ENCODE measurements at regions not wholly inside any gene's neighbourhood (a gene's known extent, or its start where the extent isn't known, plus 50 kb on each side); places are given as distances from the start of the nearest gene placed in this dataset.

DNA sequence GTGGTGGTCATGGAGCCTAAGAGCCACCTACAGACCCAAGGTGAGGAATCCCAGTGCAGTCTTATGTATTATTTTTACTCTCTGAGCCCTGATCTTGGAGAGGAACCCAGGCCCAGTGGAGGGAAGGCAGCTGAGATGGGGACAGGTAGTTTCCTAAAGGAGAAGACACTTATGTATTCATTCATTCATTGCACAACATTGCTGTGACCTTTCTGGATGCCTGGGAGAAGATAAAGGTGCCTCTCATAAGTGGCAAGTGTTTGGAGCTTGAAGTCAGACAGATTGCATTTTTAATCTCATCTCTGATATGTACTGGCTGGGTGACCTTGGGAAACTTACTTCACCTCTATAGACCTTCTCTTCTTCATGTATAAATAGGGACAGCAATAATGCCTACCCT lies 111.1 kb downstream of the CEBPB start:
- DNase-seq: no peak

GRCh38 chr20:50302341-50303057 lies 111.9 kb downstream of the CEBPB start:
- no peak for DNase-seq

DNA sequence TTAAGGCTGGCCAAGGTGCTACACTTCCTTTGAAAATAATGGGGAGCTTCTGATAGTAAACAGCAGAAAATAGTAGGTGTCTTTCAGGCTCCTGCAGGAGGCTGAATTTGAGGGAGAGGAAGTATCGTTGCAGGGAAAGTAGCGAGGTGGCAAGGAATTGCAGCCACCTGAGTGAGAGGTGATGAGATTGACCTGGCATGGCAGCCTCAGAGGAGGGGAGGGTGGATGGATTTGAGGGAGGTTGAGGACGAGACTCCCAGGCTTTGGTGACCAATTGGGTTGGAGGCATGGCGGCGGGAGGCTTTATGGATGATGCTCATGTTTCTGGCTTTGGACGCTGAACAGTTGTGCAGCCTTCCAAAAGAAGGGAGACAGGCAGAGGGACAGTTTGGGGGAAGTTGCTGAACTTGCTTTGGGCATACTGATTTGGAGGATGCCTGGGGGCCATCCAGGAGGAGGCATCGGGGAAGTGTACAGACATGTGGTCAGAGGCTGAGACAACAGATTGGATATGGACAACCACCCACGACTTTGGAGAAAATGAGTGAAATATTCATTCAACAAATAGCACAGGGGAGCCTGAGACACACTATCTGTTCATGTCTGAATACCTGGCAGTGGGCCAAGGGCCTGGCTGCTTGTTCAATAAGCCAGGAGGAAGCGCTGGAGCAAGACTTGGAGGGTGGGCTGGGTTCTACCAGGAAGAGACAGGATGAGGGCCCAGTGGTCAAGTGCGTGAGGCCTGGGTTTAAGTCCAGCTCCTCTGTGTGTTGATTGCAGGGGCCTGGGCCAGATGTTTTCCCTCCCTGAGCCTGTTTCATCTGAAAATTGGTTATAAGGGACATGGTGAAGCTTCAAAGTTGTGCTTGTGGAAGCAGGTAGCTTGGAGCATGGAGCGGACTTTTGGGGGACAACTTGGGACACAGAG lies 113.2 kb downstream of the CEBPB start:
- DNase-seq: no peak

GRCh38 chr20:50304501-50304856 lies 113.8 kb downstream of the CEBPB start:
- no peak for DNase-seq

DNA sequence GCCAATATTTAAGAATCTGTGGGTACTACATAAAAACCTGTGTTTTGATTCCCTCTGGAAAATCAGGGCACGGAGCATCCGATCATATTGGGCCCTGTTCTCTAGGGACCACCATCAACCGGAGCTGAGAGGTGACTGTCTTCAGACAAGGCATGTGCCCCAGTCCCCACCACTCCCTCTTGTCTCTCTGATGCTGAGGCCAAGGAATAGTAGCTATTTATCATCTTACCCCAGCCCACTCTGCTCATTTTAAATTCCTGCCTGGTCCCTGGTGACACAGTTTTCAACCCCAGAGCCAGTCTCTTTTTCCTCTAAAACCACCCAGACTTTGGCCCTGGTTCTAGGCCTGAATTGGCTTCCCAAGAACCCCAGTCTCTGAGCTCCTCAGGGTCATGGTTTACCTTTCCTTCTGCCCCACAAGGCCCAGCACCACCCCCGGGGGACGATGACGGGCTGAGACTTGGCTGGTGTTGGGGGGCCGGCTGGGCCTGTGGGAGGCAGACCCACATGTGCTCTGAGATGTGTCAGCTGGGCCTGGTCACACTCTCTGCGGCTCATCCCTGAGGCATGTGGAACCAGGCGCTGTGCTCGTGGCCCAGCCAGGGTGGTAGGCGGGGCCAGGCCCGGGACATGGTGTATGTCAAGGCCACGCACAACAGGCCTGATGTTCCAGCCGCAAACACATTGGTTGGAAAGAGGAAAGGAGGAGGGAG lies 114.4 kb downstream of the CEBPB start:
- DNase-seq: no peak

- no peak for DNase-seq
Measured at GRCh38 chr20:50305636-50306477, 115.2 kb downstream of the CEBPB start.

- DNase-seq: no peak
Measured at GRCh38 chr20:50306478-50307423, 116.1 kb downstream of the CEBPB start.

DNA sequence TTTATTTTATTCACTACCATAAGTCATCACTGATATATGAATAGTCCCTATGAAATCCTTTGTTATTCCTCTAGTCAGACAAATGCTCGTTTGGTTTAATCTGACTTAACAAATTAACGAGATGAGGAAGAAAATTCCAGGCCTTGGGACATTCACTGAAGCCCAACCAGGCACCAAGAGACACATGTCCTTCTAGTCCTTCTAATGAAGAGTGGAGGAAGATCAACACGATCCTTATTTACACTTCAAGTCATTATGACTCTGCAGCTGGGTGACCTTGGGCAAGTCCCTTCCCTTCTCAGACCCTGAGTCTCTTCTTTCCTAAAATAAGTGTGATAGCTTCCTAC lies 117.5 kb downstream of the CEBPB start:
- no peak for DNase-seq

- DNase-seq: no peak
Measured at GRCh38 chr20:50308513-50309279, 118.1 kb downstream of the CEBPB start.

- DNase-seq: no peak
Measured at GRCh38 chr20:50309280-50309763, 118.7 kb downstream of the CEBPB start.

GRCh38 chr20:50309764-50310672 lies 119.4 kb downstream of the CEBPB start:
- DNase-seq: no peak

- no peak for DNase-seq
Measured at GRCh38 chr20:50310673-50311051, 120.0 kb downstream of the CEBPB start.

DNA sequence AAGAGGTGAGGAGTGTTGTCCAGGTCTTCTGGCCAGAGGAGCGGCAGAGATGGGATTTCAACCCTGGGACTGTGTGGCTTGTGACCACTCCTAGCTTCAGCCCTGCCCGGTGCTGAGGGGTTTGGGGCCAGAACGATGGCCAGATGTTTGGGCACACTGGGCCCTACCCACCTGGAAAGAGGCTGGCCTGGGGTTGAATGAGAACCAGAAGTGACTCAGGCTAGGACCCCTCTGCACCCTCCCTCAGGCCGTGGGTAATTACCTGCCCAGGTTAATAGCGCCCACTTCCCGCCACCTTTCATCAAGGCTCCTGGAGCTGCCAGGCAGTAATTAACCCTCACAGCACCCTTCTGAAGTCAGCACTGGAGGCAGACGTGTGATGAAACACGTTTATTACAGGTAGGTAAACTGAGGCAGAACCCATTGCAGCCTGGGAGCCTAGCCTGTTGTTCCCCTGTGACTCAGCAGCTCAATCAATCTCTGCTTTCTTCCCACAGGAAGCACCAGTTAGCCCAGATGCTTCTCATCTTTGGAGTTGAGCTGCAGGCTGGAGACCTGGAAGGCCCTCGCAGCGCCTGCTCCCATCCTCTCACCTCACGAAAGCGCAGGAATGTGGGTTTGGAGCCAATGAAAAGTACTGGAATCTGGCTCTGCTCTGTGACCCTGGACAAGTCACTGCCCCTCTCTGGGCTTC lies 120.8 kb downstream of the CEBPB start:
- DNase-seq: no peak

- no peak for DNase-seq
Measured at GRCh38 chr20:50312002-50312681, 121.5 kb downstream of the CEBPB start.

DNA sequence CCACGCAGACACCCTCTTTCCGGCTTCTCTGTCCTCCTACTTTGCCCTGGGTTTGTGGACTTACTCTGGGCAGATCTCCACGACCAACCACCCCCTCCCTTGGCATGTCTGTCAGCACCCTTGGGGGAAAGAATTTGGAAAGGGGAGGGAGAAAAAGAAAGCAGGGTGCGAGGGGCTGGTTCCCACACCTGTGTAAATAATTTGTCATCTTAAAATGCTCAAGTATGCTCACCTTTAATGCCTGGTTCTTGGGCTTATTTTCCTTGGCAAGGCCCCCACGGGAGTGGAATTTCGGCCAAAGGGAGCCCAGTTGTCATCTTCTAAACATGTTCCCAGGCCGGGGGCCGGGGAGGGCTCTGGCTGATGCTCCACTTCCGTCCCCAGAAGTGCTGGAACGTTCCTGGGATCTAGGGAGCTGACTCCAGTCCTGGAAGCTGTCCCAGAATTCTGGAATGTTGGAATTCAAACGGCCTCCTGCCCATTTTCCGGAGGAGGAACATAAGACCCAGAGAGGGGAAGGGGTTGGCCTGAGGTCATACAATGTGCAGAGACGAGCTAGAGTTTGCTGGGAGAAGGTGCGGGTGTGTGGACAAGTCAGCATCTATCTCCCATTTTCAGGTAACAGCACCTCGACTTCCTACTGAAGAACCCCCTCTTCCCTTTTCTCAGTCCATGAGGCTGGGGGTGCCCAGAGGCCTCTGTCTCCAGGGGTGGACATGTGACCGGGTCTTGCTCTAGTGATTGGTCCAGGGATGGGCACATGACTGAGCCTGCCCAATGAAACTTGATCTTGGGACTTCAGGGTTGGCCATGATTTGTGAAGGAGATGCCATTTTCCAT lies 122.3 kb downstream of the CEBPB start:
- no peak for DNase-seq

GRCh38 chr20:50313522-50313820 lies 122.8 kb downstream of the CEBPB start:
- DNase-seq: no peak

Data from central memory CD4-positive, alpha-beta T cell (primary cell).